Thoracic aorta (tissue), 2 donors: ENCODE measurements at regions not wholly inside any gene's neighbourhood (a gene's known extent, or its start where the extent isn't known, plus 50 kb on each side); places are given as distances from the start of the nearest gene placed in this dataset.

Experiments used
- ATAC-seq: fragments of 150-250 bp; one replicate; pipeline ENCODE4 v1.8.0; 2017; ENCODE audit warnings: low read depth; ENCODE audit not compliant: insufficient number of reproducible peaks, low FRiP score
- DNase-seq: peaks from one replicate; pipeline ENCODE4 v3.0.0-alpha.2; 2020; ENCODE audit warnings: low spot score
- H3K27ac ChIP-seq, 2 donors: fragments of 200-600 bp; sonication (generic); 1 replicate in 1 of 2; 2 replicates in 1 of 2; pipeline ENCODE4 v1.5.1; 2016; ENCODE audit warnings: mild to moderate bottlenecking in 2 of 2, moderate library complexity in 2 of 2
- H3K27me3 ChIP-seq: fragments of 200-600 bp; sonication (generic); replicated peaks from 2 replicates; pipeline ENCODE4 v1.6.0; 2016; ENCODE audit warnings: mild to moderate bottlenecking; ENCODE audit not compliant: insufficient read depth
- H3K36me3 ChIP-seq: fragments of 200-600 bp; sonication (generic); one replicate; pipeline ENCODE4 v1.5.1; 2016
- H3K4me1 ChIP-seq, 2 donors: fragments of 200-600 bp; sonication (generic); 1 replicate in 1 of 2; 2 replicates in 1 of 2; pipeline versions ENCODE4 v1.5.1 to v1.6.0; 2016; ENCODE audit warnings: low read depth in 2 of 2, mild to moderate bottlenecking in 1 of 2; ENCODE audit not compliant: control insufficient read depth in 1 of 2
- H3K4me3 ChIP-seq: fragments of 200-600 bp; sonication (generic); 2 replicates; pipeline ENCODE4 v1.5.1; 2016; ENCODE audit warnings: mild to moderate bottlenecking
- H3K9me3 ChIP-seq: fragments of 200-600 bp; sonication (generic); 2 replicates; pipeline ENCODE4 v1.5.1; 2016
- TF ChIP-seq, protein P1 (sequence below): fragments of 200-600 bp; sonication (generic); IDR thresholded peaks from one replicate; pipeline ENCODE4 v1.5.1; 2019; ENCODE audit warnings: antibody characterized with exemption

DNA sequence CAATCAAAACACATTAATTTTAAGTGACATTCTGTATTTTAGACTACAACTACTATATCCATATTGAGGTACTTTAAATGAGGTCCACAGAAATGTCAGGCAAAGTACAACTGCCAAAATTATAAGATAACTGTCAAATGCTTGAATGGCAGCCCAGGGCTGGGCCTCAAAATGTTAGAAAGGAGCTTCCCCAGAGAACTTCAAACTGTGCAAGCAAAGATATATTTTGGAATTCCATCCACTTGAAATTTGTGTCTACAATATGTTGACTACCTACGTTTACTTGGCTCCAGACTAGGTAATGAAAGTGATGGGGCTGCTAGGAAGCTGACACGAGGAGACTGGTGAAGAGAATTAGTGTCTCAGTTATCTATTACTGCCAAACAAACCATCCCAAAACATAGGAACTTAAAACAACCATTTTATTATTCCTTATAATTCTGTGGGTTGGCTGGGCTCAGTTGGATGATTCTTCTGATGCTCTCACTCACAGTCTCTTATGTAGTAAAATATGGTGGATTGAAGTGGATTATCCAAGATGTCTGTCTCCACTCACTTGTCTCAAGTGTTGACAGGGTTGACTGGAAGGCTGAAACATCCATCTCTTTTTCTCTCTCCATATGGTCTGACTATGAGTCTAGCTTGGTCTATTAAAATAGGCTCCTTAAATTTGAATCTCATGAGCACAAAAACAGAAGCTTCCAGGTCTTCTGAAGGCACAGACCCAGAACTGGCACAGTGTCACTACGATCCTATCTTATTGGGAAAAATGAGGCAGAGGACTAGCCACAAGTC lies 74.2 kb downstream of the FZD1 start:
- ATAC-seq (no peak), DNase-seq (no peak)
- TF ChIP-seq, protein P1, sequence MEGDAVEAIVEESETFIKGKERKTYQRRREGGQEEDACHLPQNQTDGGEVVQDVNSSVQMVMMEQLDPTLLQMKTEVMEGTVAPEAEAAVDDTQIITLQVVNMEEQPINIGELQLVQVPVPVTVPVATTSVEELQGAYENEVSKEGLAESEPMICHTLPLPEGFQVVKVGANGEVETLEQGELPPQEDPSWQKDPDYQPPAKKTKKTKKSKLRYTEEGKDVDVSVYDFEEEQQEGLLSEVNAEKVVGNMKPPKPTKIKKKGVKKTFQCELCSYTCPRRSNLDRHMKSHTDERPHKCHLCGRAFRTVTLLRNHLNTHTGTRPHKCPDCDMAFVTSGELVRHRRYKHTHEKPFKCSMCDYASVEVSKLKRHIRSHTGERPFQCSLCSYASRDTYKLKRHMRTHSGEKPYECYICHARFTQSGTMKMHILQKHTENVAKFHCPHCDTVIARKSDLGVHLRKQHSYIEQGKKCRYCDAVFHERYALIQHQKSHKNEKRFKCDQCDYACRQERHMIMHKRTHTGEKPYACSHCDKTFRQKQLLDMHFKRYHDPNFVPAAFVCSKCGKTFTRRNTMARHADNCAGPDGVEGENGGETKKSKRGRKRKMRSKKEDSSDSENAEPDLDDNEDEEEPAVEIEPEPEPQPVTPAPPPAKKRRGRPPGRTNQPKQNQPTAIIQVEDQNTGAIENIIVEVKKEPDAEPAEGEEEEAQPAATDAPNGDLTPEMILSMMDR = no peak
- no peaks in the 10 kb centered on the region for H3K9me3 ChIP-seq
- no peak overlapping the region for H3K27ac ChIP-seq
- no peaks in the 10 kb centered on the region for H3K36me3 ChIP-seq
- H3K4me3 ChIP-seq = no peak overlapping the region
- H3K4me1 ChIP-seq = peaks cover 0 to 5% of the 10 kb centered on the region in 2 donors
- no peaks in the 10 kb centered on the region for H3K27me3 ChIP-seq

- ATAC-seq (no peak), DNase-seq (no peak)
- H3K4me1 ChIP-seq = peaks cover 8 to 22% of the 10 kb centered on the region in 2 donors
- H3K36me3 ChIP-seq = no peaks in the 10 kb centered on the region
- H3K4me3 ChIP-seq = no peak overlapping the region
- TF ChIP-seq, protein P1 = no peak
- H3K27me3 ChIP-seq = no peaks in the 10 kb centered on the region
- H3K9me3 ChIP-seq = no peaks in the 10 kb centered on the region
- H3K27ac ChIP-seq = no peak overlapping the region
Observed at GRCh38 chr7:91342346-91342745, 78.1 kb downstream of the FZD1 start.

DNA sequence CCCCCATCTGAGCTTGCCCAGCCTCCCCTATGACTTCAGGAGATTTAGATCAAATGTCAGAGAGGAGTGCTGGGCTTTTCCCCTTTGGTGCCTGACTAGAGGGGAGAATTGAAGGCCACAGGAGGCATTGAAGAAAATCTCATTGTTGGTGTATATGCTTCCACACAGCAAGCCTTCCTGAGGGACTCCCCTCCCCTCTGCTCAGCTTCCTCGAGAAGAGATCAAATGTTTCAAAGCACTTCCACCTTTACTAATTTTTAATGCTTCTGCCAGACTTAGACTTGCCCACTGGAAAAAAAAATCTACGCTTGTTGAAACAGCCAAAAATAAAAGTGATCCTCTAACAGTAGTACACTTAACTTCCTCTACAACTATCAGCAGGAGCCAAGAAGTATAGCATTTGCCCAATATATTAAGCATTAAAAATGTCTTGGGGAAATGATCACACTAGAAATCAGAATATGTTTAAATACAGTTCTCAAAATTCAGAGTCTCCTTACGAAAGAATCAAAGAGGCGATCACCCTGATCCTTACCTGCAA lies 79.3 kb downstream of the FZD1 start:
- no peak for ATAC-seq

GRCh38 chr7:91343996-91344629 lies 79.9 kb downstream of the FZD1 start:
- Histone ChIP-seq H3K27me3 (no peaks in the 10 kb centered on the region), H3K4me1 (peaks cover 8 to 40% of the 10 kb centered on the region in 2 donors), H3K27ac (peak overlapping the region in 1 of 2 donors; percentile 9), H3K9me3 (no peaks in the 10 kb centered on the region), H3K36me3 (no peaks in the 10 kb centered on the region), H3K4me3 (no peak overlapping the region)
- ATAC-seq (no peak), DNase-seq (no peak)
- TF ChIP-seq, protein P1 = no peak

More for the DNA sequence above, 79.3 kb downstream of the FZD1 start:
- Histone ChIP-seq H3K4me1 (peaks cover 8 to 33% of the 10 kb centered on the region in 2 donors), H3K9me3 (no peaks in the 10 kb centered on the region), H3K4me3 (no peak overlapping the region), H3K27me3 (no peaks in the 10 kb centered on the region), H3K27ac (peak overlapping the region in 1 of 2 donors; percentile 9), H3K36me3 (no peaks in the 10 kb centered on the region)
- TF ChIP-seq, protein P1 = no peak
- no peak for DNase-seq

GRCh38 chr7:91344911-91345310 lies 80.7 kb downstream of the FZD1 start:
- no peaks in the 10 kb centered on the region for H3K27me3 ChIP-seq
- H3K27ac ChIP-seq = no peak overlapping the region
- no peak for DNase-seq
- H3K4me3 ChIP-seq = no peak overlapping the region
- no peaks in the 10 kb centered on the region for H3K36me3 ChIP-seq
- peaks cover 8 to 40% of the 10 kb centered on the region in 2 donors for H3K4me1 ChIP-seq
- TF ChIP-seq, protein P1 = no peak
- no peaks in the 10 kb centered on the region for H3K9me3 ChIP-seq
- no peak for ATAC-seq
